Skeletal muscle tissue (tissue), 3 donors: ENCODE measurements at regions not wholly inside any gene's neighbourhood (a gene's known extent, or its start where the extent isn't known, plus 50 kb on each side); places are given as distances from the start of the nearest gene placed in this dataset.
"Not testable (repeated sequence)": the region's sequence is repeated elsewhere in the genome, so short reads cannot be mapped to it uniquely, and the experiment has no call there.

ENCODE experiments used
- H3K27ac ChIP-seq: one replicate; pipeline ENCODE4 v1.7.0; 2013; ENCODE audit warnings: mild to moderate bottlenecking, low read depth, low read length, inconsistent platforms
- H3K27me3 ChIP-seq, 3 donors: one replicate each; pipeline ENCODE4 v1.7.0; 2013; ENCODE audit warnings: low read length in 3 of 3; ENCODE audit not compliant: control insufficient read depth in 3 of 3, insufficient read depth in 3 of 3
- H3K36me3 ChIP-seq, 3 donors: one replicate each; pipeline ENCODE4 v1.7.0; 2013; ENCODE audit warnings: low read length in 3 of 3; ENCODE audit not compliant: control insufficient read depth in 3 of 3, insufficient read depth in 3 of 3
- H3K4me1 ChIP-seq, 3 donors: one replicate each; pipeline ENCODE4 v1.7.0; 2013; ENCODE audit warnings: low read length in 3 of 3, mild to moderate bottlenecking in 3 of 3; ENCODE audit not compliant: control insufficient read depth in 3 of 3, insufficient read depth in 3 of 3
- H3K4me3 ChIP-seq, 3 donors: one replicate each; pipeline ENCODE4 v1.7.0; 2013; ENCODE audit warnings: low read length in 3 of 3
- H3K9ac ChIP-seq, 3 donors: one replicate each; pipeline ENCODE4 v1.7.0; 2013; ENCODE audit warnings: low read length in 3 of 3, mild to moderate bottlenecking in 3 of 3, moderate library complexity in 2 of 3, low read depth in 1 of 3
- H3K9me3 ChIP-seq, 3 donors: one replicate each; pipeline ENCODE4 v1.7.0; 2013; ENCODE audit warnings: low read length in 3 of 3; ENCODE audit not compliant: control insufficient read depth in 3 of 3
- donor health status: Osteomylitis.

GRCh38 chr7:68868978-68869377 lies 729.3 kb upstream of the AUTS2 start:
- H3K9me3 ChIP-seq, result peaks cover 0 to 2% (median 0%) of the 10 kb centered on the region in 3 donors
- no peak overlapping the region for H3K9ac ChIP-seq
- H3K27ac ChIP-seq, result no peak overlapping the region
- H3K4me1 ChIP-seq, result no peaks in the 10 kb centered on the region
- H3K36me3 ChIP-seq, result no peaks in the 10 kb centered on the region
- H3K27me3 ChIP-seq, result peaks cover 0 to 4% (median 2%) of the 10 kb centered on the region in 3 donors
- H3K4me3 ChIP-seq, result no peak overlapping the region

DNA sequence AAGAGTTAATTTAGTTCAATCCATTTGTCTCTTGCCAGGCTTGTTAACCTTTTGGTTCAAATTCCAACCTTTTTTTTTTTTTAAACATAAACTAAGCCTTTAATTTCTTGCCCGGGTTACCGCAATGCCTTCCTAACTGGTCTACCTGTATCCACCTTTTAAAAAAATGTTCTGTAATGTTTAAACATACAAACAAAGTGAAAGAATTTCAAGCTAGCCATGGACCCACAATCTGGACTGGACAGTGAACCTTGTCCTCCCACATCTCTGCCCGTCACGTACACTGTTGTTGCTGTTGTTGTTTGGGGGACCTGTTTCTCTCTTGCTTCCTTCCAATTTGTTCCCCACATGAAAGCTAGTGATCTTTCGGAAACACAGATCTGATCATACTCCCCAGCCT lies 724.7 kb upstream of the AUTS2 start:
- Histone ChIP-seq H3K27me3 (peaks cover 0 to 6% (median 2%) of the 10 kb centered on the region in 3 donors), H3K9ac (no peak overlapping the region), H3K36me3 (no peaks in the 10 kb centered on the region), H3K4me3 (no peak overlapping the region), H3K27ac (no peak overlapping the region), H3K4me1 (no peaks in the 10 kb centered on the region), H3K9me3 (no peaks in the 10 kb centered on the region)

DNA sequence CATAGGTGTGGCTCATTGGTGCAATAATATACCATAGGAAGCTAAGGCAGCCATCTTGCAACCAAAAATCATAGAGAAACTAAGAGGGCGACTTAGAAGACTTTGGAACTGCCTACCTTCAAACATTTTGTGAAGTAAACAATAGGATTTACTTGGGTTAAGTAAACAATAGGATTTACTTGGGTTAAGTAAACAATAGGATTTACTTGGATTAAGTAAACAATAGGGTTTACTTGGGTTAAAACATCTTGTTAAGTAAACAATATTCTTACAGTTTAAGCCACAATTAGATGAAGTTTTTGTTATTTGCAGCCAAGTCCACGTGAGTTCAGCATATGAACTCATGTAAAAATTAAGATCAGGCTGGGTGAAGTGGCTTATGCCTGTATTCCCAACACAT lies 722.4 kb upstream of the AUTS2 start:
- Histone ChIP-seq H3K9ac (no peak overlapping the region), H3K9me3 (no peaks in the 10 kb centered on the region), H3K4me3 (no peak overlapping the region), H3K27ac (no peak overlapping the region), H3K4me1 (no peaks in the 10 kb centered on the region), H3K27me3 (peaks cover 0 to 3% (median 2%) of the 10 kb centered on the region in 3 donors), H3K36me3 (no peaks in the 10 kb centered on the region)

DNA sequence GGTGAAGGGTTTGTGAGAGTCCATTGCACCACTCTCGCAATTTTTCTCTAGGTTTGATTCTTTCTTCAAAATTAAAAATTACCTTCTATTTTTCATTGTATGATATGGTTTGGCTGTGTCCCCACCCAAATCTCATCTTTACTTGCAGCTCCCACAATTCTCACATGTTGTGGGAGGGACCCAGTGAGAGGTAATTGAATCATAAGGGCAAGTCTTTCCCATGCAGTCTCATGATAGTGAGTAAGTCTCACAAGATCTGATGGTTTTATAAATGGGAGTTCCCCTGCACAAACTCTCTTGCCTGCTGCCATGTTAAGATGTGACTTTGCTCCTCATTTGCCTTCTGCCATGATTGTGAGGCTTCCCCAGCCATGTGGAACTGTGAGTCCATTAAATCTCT lies 711.2 kb upstream of the AUTS2 start:
- H3K9me3 ChIP-seq, H3K27me3 ChIP-seq, H3K4me1 ChIP-seq, H3K27ac ChIP-seq, H3K9ac ChIP-seq, H3K4me3 ChIP-seq, H3K36me3 ChIP-seq: not testable (repeated sequence)

GRCh38 chr7:68888971-68889385 lies 709.3 kb upstream of the AUTS2 start:
- Histone ChIP-seq H3K9me3 (no peaks in the 10 kb centered on the region), H3K27ac (no peak overlapping the region), H3K4me1 (no peaks in the 10 kb centered on the region), H3K36me3 (no peaks in the 10 kb centered on the region), H3K27me3 (peaks cover 0 to 5% (median 0%) of the 10 kb centered on the region in 3 donors), H3K9ac (no peak overlapping the region), H3K4me3 (no peak overlapping the region)

GRCh38 chr7:68892236-68892635 lies 706.0 kb upstream of the AUTS2 start:
- peaks cover 0 to 5% (median 0%) of the 10 kb centered on the region in 3 donors for H3K27me3 ChIP-seq
- H3K9me3 ChIP-seq, result no peaks in the 10 kb centered on the region
- no peaks in the 10 kb centered on the region for H3K36me3 ChIP-seq
- no peaks in the 10 kb centered on the region for H3K4me1 ChIP-seq
- H3K27ac ChIP-seq, result no peak overlapping the region
- H3K9ac ChIP-seq, result no peak overlapping the region
- H3K4me3 ChIP-seq, result no peak overlapping the region

DNA sequence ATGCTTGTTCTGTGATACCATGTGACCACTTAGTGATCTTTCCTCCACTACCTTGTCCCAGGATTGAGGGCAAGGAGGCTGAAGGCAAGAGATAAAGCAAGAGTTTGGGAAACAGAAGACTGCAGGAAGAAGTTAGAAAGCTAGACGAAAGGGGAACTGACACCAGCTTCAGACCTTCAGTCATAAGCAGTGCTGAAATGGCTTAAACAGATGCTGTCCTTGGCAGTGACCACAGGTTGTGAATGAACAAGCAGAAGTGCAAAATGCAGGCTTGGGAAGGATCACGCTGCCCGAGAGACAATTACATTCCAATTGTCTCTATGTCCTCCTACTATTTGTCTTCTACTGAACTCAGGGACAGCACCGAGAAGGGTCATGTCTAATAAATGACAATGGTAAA lies 704.9 kb upstream of the AUTS2 start:
- Histone ChIP-seq H3K36me3 (no peaks in the 10 kb centered on the region), H3K27ac (no peak overlapping the region), H3K9me3 (no peaks in the 10 kb centered on the region), H3K9ac (no peak overlapping the region), H3K4me3 (no peak overlapping the region), H3K27me3 (peaks cover 0 to 5% (median 0%) of the 10 kb centered on the region in 3 donors), H3K4me1 (no peaks in the 10 kb centered on the region)

DNA sequence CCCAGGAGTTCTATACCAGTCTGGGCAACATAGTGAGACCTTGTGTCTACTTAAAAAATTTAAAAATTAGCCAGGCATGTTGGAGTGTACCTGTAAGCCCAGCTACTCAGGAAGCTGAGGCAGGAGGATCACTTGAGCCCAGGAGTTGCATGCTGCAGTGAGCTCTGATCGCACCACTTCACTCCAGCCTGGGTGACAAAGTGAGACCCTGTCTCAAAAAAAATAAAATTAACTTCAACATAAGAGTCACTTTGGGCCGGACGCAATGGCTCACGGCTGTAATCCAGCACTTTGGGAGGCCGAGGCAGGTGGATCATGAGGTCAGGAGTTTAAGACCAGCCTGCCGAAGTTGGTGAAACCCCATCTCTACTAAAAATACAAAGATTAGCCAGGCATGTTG lies 699.1 kb upstream of the AUTS2 start:
- not testable (repeated sequence) for H3K36me3 ChIP-seq, H3K27ac ChIP-seq, H3K4me1 ChIP-seq, H3K9ac ChIP-seq, H3K4me3 ChIP-seq, H3K9me3 ChIP-seq, H3K27me3 ChIP-seq

- H3K4me3 ChIP-seq, result no peak overlapping the region
- H3K27ac ChIP-seq, result no peak overlapping the region
- no peaks in the 10 kb centered on the region for H3K4me1 ChIP-seq
- H3K27me3 ChIP-seq, result no peaks in the 10 kb centered on the region
- no peaks in the 10 kb centered on the region for H3K9me3 ChIP-seq
- no peaks in the 10 kb centered on the region for H3K36me3 ChIP-seq
- H3K9ac ChIP-seq, result no peak overlapping the region
Measured at GRCh38 chr7:68900096-68900495, 698.2 kb upstream of the AUTS2 start.

DNA sequence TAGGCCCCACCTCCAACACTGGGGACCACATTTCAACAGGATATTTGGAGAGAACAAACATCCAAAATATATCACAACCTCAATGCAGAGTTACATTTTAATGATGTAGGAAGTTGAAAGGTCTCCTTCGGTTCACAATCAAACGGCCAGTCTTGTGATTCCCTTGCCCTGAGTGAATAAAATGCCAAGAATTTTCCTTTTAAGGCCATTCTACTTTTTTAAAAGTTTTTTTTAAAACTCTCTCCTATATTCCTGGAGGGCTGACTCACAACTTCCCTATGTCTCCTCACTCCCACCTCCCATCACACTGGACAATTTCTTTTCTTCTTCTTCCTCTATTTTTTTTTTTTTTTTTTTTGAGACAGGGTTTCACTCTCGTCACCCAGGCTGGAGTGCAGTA lies 693.6 kb upstream of the AUTS2 start:
- H3K9ac ChIP-seq, result no peak overlapping the region
- H3K27me3 ChIP-seq, result peaks cover 0 to 4% (median 0%) of the 10 kb centered on the region in 3 donors
- H3K36me3 ChIP-seq, result no peaks in the 10 kb centered on the region
- H3K9me3 ChIP-seq, result no peaks in the 10 kb centered on the region
- H3K4me3 ChIP-seq, result no peak overlapping the region
- no peak overlapping the region for H3K27ac ChIP-seq
- no peaks in the 10 kb centered on the region for H3K4me1 ChIP-seq

- H3K4me1 ChIP-seq, result no peaks in the 10 kb centered on the region
- no peaks in the 10 kb centered on the region for H3K36me3 ChIP-seq
- no peak overlapping the region for H3K4me3 ChIP-seq
- no peak overlapping the region for H3K27ac ChIP-seq
- peaks cover 0 to under 1% (median 0%) of the 10 kb centered on the region in 3 donors for H3K27me3 ChIP-seq
- H3K9me3 ChIP-seq, result peaks cover 0 to 2% (median 0%) of the 10 kb centered on the region in 3 donors
- H3K9ac ChIP-seq, result no peak overlapping the region
Measured at GRCh38 chr7:68911754-68912153, 686.5 kb upstream of the AUTS2 start.
